ENCODE measurements at regions not wholly inside any gene's neighbourhood (a gene's known extent, or its start where the extent isn't known, plus 50 kb on each side); places are given as distances from the start of the nearest gene placed in this dataset.

DNA sequence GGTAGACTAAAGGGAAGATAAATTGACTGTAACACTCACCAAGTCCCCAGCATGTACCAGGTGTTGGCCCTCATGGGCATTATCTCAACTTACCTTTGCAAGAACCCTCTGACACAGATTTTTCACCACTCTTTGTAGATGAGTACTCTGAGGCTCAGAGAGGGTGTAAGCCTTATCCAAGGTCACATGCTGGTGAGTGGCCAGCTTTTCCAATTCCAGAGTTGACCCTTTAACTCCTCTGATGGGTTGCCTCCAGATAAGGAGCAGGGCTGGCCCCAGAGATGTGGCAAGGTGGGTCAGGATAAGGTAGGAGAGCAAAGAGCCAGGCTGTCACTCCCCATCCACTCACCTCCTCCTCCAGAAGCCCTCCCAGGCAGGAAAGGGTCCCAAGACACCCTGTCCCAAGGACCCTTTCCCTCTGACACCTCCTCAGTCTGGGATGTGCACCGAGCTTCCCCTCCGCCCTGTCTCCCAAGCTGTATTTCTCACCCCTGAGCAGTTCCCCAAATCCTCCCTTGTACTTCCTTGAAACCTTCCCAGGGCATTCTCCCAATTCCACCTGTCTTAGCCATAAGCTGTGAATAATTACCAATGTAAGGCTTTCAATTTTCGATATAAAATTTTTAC is 165.9 kb downstream of the ZFP36L2 start:
- Mint-ChIP-seq H3K4me1 (ENCODE audit: low read depth) (peaks cover 27% of the 10 kb centered on the region), H3K27me3 (ENCODE audit: low read depth) (no peaks in the 10 kb centered on the region), H3K9me3 (no peaks in the 10 kb centered on the region), H3K4me3 (no peak overlapping the region), H3K36me3 (ENCODE audit: insufficient read depth) (no peaks in the 10 kb centered on the region)
- no peak for DNase-seq
- no peak for ATAC-seq

DNA sequence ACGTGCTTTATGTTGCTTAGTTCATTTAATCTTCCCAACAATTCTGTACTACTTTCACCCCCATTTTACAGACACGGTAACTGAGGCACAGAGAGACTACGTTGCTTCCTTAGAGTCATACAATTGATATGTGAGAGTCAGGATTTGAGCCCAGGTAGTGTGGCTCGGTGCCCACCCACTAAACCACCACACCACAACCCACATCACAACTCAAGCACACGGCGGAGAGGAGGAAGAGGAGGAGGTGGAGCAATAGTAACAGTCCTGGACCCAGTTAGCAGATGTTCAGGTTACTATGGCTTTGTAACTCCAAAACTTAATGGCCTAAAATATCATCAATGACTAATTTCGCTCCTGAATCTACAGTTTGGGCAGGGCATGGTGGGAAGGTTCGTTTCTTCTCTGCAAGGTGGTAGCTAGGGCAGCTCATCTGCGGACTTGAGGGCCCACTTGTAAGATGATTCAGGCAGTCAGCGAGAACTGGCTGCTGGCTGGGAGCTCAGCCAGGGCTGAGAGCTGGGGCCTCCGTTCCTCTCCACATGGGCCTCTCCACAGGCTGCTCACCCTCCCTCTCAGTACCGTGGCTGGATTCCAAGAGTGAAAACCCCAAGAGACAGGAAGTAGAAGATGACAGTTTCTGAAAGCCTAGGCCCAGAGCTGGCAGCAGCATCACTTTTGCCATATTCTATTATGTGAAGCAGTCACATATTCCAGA is 167.1 kb downstream of the ZFP36L2 start:
- Mint-ChIP-seq H3K36me3 (ENCODE audit: insufficient read depth) (no peaks in the 10 kb centered on the region), H3K9me3 (no peaks in the 10 kb centered on the region), H3K4me1 (ENCODE audit: low read depth) (peaks cover 27% of the 10 kb centered on the region), H3K4me3 (peak overlapping the region; percentile 31), H3K27me3 (ENCODE audit: low read depth) (no peaks in the 10 kb centered on the region)
- DNase-seq: peak; percentile 28
- peak; percentile 92 to 93 for ATAC-seq

DNA sequence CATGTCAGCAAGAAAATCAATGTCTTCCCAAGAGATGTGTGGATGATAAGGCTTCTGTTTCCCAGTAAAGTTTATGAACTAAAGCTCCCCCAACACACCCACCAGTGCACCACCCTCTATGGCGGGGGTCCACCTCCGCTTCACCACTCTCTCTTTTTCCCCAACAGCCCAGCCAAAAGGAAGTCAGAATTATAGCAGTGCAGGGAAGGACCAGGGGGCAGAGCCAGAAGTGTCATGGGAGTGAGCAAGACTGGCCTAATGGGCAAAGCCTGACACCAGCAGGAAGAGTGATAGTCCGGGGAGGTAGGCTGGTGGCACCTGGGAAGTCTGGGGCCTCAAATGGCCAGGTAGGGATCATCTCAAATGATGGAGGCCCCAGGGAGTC is 167.7 kb downstream of the ZFP36L2 start:
- no peak for ATAC-seq
- no peaks in the 10 kb centered on the region for H3K36me3 Mint-ChIP-seq (ENCODE audit: insufficient read depth)
- H3K4me3 Mint-ChIP-seq: no peak overlapping the region

GRCh38 chr2:43057742-43058725 is 168.4 kb downstream of the ZFP36L2 start:
- H3K4me3 Mint-ChIP-seq: no peak overlapping the region
- H3K4me1 Mint-ChIP-seq (ENCODE audit: low read depth): peaks cover 27% of the 10 kb centered on the region
- no peaks in the 10 kb centered on the region for H3K36me3 Mint-ChIP-seq (ENCODE audit: insufficient read depth)
- no peak for ATAC-seq
- H3K9me3 Mint-ChIP-seq: no peaks in the 10 kb centered on the region
- no peak for DNase-seq
- no peaks in the 10 kb centered on the region for H3K27me3 Mint-ChIP-seq (ENCODE audit: low read depth)

More for the DNA sequence above, 167.7 kb downstream of the ZFP36L2 start:
- no peaks in the 10 kb centered on the region for H3K27me3 Mint-ChIP-seq (ENCODE audit: low read depth)
- DNase-seq: no peak
- peaks cover 27% of the 10 kb centered on the region for H3K4me1 Mint-ChIP-seq (ENCODE audit: low read depth)
- no peaks in the 10 kb centered on the region for H3K9me3 Mint-ChIP-seq

DNA sequence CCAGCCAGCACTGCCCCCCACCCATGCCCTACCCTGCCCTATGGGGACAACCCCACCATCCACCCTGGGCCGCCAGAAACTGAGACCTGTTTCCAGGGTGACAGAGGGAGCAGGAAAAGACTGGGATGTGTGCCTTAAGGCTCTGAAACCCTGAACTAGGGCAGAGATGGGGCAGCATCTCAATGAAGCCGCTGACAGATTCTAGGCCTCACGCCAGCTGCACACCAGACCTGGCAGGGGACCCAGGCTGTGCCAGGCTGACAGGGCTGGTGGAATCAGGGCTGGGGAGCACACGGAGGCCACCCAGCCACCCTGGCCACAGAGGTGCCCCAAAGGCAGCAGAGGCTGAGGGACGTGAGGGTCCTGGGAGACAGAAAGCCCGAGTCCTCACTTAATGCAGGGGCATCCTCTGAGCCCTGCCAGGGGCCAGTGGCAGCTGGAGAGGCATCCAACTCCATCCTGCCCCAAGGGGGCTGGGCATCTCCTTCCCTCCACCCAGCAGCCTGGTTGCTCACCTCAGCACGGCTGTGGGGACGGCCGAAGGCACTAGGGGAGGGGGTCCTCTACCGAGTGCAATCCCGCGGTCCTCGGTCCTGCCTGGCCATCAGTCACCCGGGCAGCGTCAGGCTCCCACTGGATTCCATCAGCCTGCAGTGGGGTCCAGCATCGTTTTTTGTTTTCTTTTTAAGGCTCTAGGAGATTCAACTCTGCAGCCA is 169.2 kb downstream of the ZFP36L2 start:
- no peaks in the 10 kb centered on the region for H3K36me3 Mint-ChIP-seq (ENCODE audit: insufficient read depth)
- H3K9me3 Mint-ChIP-seq: no peaks in the 10 kb centered on the region
- no peak overlapping the region for H3K4me3 Mint-ChIP-seq
- DNase-seq (no peak), ATAC-seq (no peak)
- no peaks in the 10 kb centered on the region for H3K27me3 Mint-ChIP-seq (ENCODE audit: low read depth)
- H3K4me1 Mint-ChIP-seq (ENCODE audit: low read depth): peaks cover 30% of the 10 kb centered on the region

- Mint-ChIP-seq H3K27me3 (ENCODE audit: low read depth) (no peaks in the 10 kb centered on the region), H3K4me3 (no peak overlapping the region), H3K4me1 (ENCODE audit: low read depth) (peaks cover 37% of the 10 kb centered on the region), H3K9me3 (no peaks in the 10 kb centered on the region), H3K36me3 (ENCODE audit: insufficient read depth) (no peaks in the 10 kb centered on the region)
- no peak for DNase-seq
- ATAC-seq: no peak
Measured at GRCh38 chr2:43055985-43056384, 170.4 kb downstream of the ZFP36L2 start.

DNA sequence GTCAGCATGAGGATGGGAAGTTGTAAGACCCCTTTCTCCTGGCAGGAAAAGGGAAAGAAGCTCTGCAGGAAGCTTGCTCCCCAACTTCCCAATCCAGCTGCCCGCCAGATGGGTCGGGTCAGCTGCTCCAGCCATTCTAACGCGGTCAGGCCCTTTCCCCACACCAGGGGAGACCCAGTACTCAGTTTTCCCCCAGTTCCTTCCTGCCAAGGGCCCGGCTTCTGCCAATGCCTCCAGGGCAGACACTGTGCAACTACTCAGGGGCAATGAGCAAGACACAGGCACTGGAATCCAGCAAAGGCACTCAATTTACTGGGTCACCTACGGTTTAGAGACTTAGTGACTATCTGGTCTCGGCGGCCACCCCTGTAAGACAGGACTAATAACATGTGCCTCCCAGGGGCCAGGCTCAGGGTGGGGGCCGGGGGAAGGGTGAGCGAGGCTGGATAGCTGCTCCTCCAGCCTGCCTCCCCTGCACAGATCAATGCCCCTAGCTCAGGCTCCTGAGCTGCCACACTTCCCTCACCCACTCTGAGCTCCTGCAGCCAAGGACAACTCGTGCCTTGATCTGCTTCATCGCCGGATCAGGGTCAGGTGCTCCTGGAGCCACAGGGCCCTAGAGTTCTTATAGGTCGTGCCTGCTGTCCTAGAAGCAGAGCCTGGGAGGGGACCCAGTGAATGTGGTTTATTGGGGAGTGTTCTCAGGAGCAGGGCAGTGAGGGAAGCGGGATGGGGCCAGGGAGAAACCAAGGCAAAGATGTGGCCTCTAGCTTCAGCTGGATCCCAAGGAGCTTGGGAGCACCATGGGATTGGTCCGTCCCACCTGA is 171.1 kb downstream of the ZFP36L2 start:
- ATAC-seq (no peak), DNase-seq (no peak)
- no peaks in the 10 kb centered on the region for H3K36me3 Mint-ChIP-seq (ENCODE audit: insufficient read depth)
- peaks cover 35% of the 10 kb centered on the region for H3K4me1 Mint-ChIP-seq (ENCODE audit: low read depth)
- H3K27me3 Mint-ChIP-seq (ENCODE audit: low read depth): no peaks in the 10 kb centered on the region
- H3K9me3 Mint-ChIP-seq: no peaks in the 10 kb centered on the region
- H3K4me3 Mint-ChIP-seq: no peak overlapping the region

DNA sequence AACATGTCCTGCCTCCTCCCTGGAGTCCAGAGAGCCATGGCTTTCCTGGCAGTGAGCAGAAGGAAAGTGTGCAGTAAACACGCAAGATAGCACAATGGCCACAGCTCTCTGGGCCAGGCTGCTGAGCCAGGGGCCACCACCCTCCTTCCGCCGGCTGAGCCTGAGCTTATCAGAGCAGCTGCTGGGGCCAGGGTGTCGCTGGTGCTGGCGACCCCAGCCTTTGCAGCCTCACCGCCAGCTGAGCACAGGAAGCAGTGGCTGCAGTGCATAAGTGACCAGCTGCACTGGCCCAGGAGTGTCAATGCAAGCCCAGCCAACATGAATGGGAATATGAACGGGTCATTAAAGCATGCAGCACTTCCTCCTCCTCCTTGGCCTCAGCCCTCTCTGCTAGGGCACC is 172.0 kb downstream of the ZFP36L2 start:
- H3K9me3 Mint-ChIP-seq: no peaks in the 10 kb centered on the region
- DNase-seq (no peak), ATAC-seq (no peak)
- H3K36me3 Mint-ChIP-seq (ENCODE audit: insufficient read depth): no peaks in the 10 kb centered on the region
- H3K4me3 Mint-ChIP-seq: no peak overlapping the region
- H3K27me3 Mint-ChIP-seq (ENCODE audit: low read depth): no peaks in the 10 kb centered on the region
- H3K4me1 Mint-ChIP-seq (ENCODE audit: low read depth): peaks cover 27% of the 10 kb centered on the region

DNA sequence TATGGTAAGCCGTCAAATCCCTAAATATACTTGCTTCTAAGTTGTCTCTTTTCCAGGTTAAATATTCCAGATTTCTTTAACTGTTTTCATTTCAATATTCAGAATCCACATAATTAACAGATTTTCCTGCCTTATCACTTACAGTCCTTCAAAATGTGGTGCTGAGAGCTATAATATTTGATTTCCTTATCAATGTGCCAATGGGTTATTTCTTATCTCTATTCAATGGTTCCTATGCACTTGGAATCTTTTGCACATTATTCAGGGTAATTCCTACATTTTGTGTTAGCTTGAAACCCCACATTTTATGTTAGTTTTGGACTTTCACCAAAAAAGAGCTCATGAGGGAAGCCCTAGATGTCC is 173.5 kb downstream of the ZFP36L2 start:
- ATAC-seq (no peak), DNase-seq (no peak)
- H3K27me3 Mint-ChIP-seq (ENCODE audit: low read depth): no peaks in the 10 kb centered on the region
- H3K4me1 Mint-ChIP-seq (ENCODE audit: low read depth): peaks cover 17% of the 10 kb centered on the region
- no peaks in the 10 kb centered on the region for H3K9me3 Mint-ChIP-seq
- H3K4me3 Mint-ChIP-seq: no peak overlapping the region
- H3K36me3 Mint-ChIP-seq (ENCODE audit: insufficient read depth): no peaks in the 10 kb centered on the region

DNA sequence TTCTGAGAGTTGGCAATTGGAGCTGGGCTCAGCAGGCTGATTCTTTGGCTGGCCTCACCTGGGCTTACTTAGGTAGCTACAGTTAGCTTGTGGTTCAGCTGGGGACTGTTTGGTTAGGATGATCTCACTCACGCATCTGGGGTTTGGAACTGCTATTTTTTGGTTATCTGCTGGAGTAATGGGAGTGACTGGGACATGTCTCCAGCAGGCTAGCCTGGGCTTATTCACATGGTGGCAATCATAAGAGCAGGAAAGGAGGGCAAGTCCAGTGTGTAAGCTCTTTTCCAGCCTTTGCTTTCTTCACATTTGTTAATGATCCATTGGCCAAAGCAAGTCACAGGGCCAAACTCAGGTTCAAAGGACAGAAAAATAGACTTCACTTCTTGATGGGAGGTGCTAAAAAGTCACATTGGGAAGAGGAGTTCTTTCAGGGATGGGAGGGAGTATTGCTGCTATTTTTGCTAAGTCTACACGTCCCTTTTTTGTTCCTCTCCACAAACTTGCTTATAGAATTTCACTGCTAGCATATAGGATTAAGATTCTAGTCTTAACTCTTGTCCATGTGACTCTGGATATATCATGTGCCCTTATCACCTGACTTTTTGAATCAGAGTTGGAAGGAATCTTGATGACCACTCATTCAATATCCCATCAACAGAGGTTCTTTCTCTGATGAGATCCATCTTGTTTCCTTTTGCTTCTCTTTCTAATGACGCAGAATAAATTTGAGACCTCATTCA is 174.0 kb downstream of the ZFP36L2 start:
- no peak for ATAC-seq
- no peaks in the 10 kb centered on the region for H3K36me3 Mint-ChIP-seq (ENCODE audit: insufficient read depth)
- DNase-seq: no peak
- H3K27me3 Mint-ChIP-seq (ENCODE audit: low read depth): no peaks in the 10 kb centered on the region
- no peak overlapping the region for H3K4me3 Mint-ChIP-seq
- H3K4me1 Mint-ChIP-seq (ENCODE audit: low read depth): peaks cover 19% of the 10 kb centered on the region
- no peaks in the 10 kb centered on the region for H3K9me3 Mint-ChIP-seq

- ATAC-seq (peak; percentile 74 to 79), DNase-seq (peak; percentile 32)
- no peaks in the 10 kb centered on the region for H3K9me3 Mint-ChIP-seq
- H3K4me1 Mint-ChIP-seq (ENCODE audit: low read depth): peaks cover 23% of the 10 kb centered on the region
- H3K36me3 Mint-ChIP-seq (ENCODE audit: insufficient read depth): no peaks in the 10 kb centered on the region
- H3K27me3 Mint-ChIP-seq (ENCODE audit: low read depth): no peaks in the 10 kb centered on the region
- no peak overlapping the region for H3K4me3 Mint-ChIP-seq
Measured at GRCh38 chr2:43051338-43051737, 175.1 kb downstream of the ZFP36L2 start.

GRCh38 chr2:43050866-43051265 is 175.5 kb downstream of the ZFP36L2 start:
- Mint-ChIP-seq H3K4me1 (ENCODE audit: low read depth) (peaks cover 23% of the 10 kb centered on the region), H3K36me3 (ENCODE audit: insufficient read depth) (no peaks in the 10 kb centered on the region), H3K9me3 (no peaks in the 10 kb centered on the region), H3K4me3 (no peak overlapping the region), H3K27me3 (ENCODE audit: low read depth) (no peaks in the 10 kb centered on the region)
- DNase-seq (no peak), ATAC-seq (no peak)
